DND-41 (cell line): ENCODE measurements at regions not wholly inside any gene's neighbourhood (a gene's known extent, or its start where the extent isn't known, plus 50 kb on each side); places are given as distances from the start of the nearest gene placed in this dataset.

Experiments used
- CTCF ChIP-seq: IDR thresholded peaks from 2 replicates; pipeline ENCODE4 v1.5.1; 2012; ENCODE audit warnings: borderline replicate concordance, low read length, moderate library complexity, mild to moderate bottlenecking; ENCODE audit not compliant: poor library complexity, severe bottlenecking; ENCODE audit errors: extremely low read depth
- EZH2 ChIP-seq: IDR thresholded peaks from 3 replicates; pipeline ENCODE4 v1.6.1; 2012; ENCODE audit warnings: borderline replicate concordance, low read depth, mild to moderate bottlenecking, moderate library complexity, low read length, inconsistent platforms; ENCODE audit not compliant: severe bottlenecking

GRCh38 chr12:131612092-131612755, 98.7 kb upstream of the SFSWAP start:
- TF ChIP-seq EZH2 = no peak
- TF ChIP-seq CTCF = no peak
